OCI-LY3 (cell line): ENCODE measurements at regions not wholly inside any gene's neighbourhood (a gene's known extent, or its start where the extent isn't known, plus 50 kb on each side); places are given as distances from the start of the nearest gene placed in this dataset.

Experiments
- CTCF ChIP-seq: fragments of 200-600, 300-600 bp; sonication (generic); IDR thresholded peaks from 2 replicates; pipeline ENCODE4 v1.5.1; 2014; ENCODE audit warnings: antibody characterized with exemption, low read length, low read depth
- EZH2phosphoT487 ChIP-seq: fragments of 200-600 bp; shearing (Covaris generic); IDR thresholded peaks from 2 replicates; pipeline ENCODE4 v1.6.1; 2018; ENCODE audit warnings: antibody characterized with exemption, mixed run types, low read depth

GRCh38 chr1:5765997-5766913, 226.0 kb downstream of the NPHP4 start:
- TF ChIP-seq CTCF (no peak), EZH2phosphoT487 (no peak)
